Esophagus squamous epithelium (tissue), 5 donors: ENCODE measurements at regions not wholly inside any gene's neighbourhood (a gene's known extent, or its start where the extent isn't known, plus 50 kb on each side); places are given as distances from the start of the nearest gene placed in this dataset.
A peak's percentile ranks its signal among the peaks of the same experiment; 100 is the strongest.

ENCODE experiments used
- DNase-seq: peaks from one replicate; lab custom pipeline; 2025; lab: John Stamatoyannopoulos, UW
- H3K27ac ChIP-seq, 4 donors: fragments of 200-600 bp; sonication (generic); one replicate each; pipeline ENCODE4 v1.5.1; 2016 to 2019; ENCODE audit warnings: mild to moderate bottlenecking in 1 of 4
- H3K27me3 ChIP-seq, 4 donors: fragments of 200-600 bp; sonication (generic); 1 replicate in 3 of 4; 2 replicates in 1 of 4; pipeline versions ENCODE4 v1.5.1 to v1.6.0; 2017 to 2021; ENCODE audit warnings: antibody characterized with exemption in 1 of 4
- H3K36me3 ChIP-seq, 3 donors: fragments of 200-600 bp; sonication (generic); one replicate each; pipeline ENCODE4 v1.5.1; 2016 to 2019
- H3K4me1 ChIP-seq, 3 donors: fragments of 200-600 bp; sonication (generic); one replicate each; pipeline ENCODE4 v1.5.1; 2017 to 2019
- H3K4me3 ChIP-seq, 4 donors: fragments of 200-600 bp; sonication (generic); 1 replicate in 3 of 4; 2 replicates in 1 of 4; pipeline ENCODE4 v1.5.1; 2016 to 2019; ENCODE audit warnings: mild to moderate bottlenecking in 2 of 4, moderate library complexity in 1 of 4
- H3K9me3 ChIP-seq, 3 donors: fragments of 200-600 bp; sonication (generic); one replicate each; pipeline ENCODE4 v1.5.1; 2016 to 2019
- CTCF ChIP-seq, 6 experiments: fragments of 450-650 bp in 4 of 6; fragments of 200-600 bp in 2 of 6; sonication (generic) in 2 of 6; IDR thresholded peaks; one replicate each; pipeline ENCODE4 v1.5.1; 2016 to 2019; ENCODE audit warnings: antibody characterized with exemption in 6 of 6, mild to moderate bottlenecking in 4 of 6, moderate library complexity in 4 of 6
- POLR2A ChIP-seq, 4 donors: fragments of 450-650 bp; IDR thresholded peaks; one replicate each; pipeline ENCODE4 v1.6.1; 2017; ENCODE audit warnings: antibody characterized with exemption in 4 of 4, mild to moderate bottlenecking in 4 of 4, moderate library complexity in 3 of 4
- WGBS, 2 donors: methylation state at CpG; one replicate each; pipeline ENCODE4 v1.1.5; 2018; 5-methylcytosine and 5-hydroxymethylcytosine counted together
- intact Hi-C: fragments of 100-400 bp; cut with DNase I; formaldehyde crosslinking; loops from one replicate; pipeline ENCODE4 v1.15.0; 2022
- donor health status: DM: yes; HTN: yes; CAD: no.

DNA sequence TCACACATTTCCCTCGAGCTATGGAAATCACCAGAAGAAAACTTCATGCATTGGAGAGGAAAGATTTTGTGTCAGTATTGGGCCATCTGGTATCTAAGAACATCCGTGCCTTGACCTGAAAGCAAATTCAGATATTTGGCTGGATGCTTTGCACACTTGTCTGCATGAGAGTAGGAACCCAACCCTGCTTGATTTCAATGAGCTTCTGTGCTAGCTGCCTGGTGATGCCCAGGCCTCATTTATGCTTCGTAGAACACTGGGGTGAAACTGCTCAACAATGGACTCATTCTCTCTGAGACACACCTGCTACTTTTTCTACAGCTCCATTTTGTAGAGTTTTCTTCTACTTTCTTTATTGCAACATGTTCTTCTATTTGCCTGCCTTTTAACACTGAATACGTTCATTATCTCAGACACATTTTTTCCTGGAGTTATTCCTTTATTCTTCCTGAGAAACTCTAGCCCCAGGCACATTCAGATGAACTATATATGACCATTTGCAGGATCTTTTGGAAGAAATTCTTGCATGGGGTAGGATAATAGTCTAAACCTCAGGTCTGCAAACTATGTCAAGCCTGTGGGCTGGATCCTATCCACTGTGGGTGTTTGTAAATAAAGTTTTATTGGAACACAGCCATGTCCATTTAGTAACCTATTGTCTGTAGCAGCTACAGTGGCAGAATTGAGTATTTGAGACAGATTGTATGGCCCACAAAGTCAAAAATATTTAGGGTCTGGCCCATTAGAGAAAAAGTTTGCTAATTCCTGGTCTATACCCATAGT lies 83.8 kb upstream of the CLCN4 start:
- H3K9me3 ChIP-seq: no peaks in the 10 kb centered on the region
- intact Hi-C loops: no loop called here
- H3K4me1 ChIP-seq: peaks cover 3 to 50% (median 4%) of the 10 kb centered on the region in 3 donors
- no peak for TF ChIP-seq POLR2A (IDR thresholded peaks at IDR 0.05)
- TF ChIP-seq CTCF (IDR thresholded peaks at IDR 0.05): no peak
- H3K4me3 ChIP-seq: no peak overlapping the region
- 70 to 71% methylated on average over 3 to 4 of the region's 4 CpGs for WGBS, 2 donors
- no peak for DNase-seq
- H3K27ac ChIP-seq: peak overlapping the region in 1 of 4 donors; percentile 51
- H3K36me3 ChIP-seq: peaks cover 0 to 24% (median 0%) of the 10 kb centered on the region in 3 donors
- H3K27me3 ChIP-seq: no peaks in the 10 kb centered on the region

DNA sequence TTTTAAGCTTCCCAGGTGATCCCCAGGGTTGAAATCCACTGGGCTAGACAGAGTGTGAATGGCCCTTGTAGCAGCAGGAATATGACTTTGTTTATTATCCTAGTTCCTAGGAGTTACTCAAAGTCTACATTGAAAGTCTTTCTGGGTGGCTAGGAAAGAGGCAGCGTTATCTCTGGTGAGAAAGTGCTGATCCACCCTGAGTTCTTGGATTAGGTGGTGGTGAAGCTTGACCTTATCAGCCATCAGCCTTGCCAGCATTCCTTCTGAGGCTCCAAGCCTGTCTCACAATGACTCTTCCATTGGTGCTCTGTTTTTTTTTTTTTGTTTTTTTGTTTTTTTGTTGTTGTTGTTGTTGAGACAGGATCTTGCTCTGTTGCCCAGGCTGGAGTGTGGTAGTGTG lies 83.1 kb upstream of the CLCN4 start:
- peak overlapping the region in 3 of 4 donors; percentile 51 to 70 (median 59) for H3K27ac ChIP-seq
- H3K4me3 ChIP-seq: no peak overlapping the region

GRCh38 chrX:10074241-10074941 lies 82.4 kb upstream of the CLCN4 start:
- 48 to 77% methylated on average over 5 to 9 of the region's 9 CpGs for WGBS, 2 donors
- peaks cover 0 to 22% (median 0%) of the 10 kb centered on the region in 3 donors for H3K36me3 ChIP-seq
- intact Hi-C loops: no loop called here
- no peaks in the 10 kb centered on the region for H3K27me3 ChIP-seq
- H3K4me1 ChIP-seq: peaks cover 3 to 59% (median 4%) of the 10 kb centered on the region in 3 donors
- peak overlapping the region in 3 of 4 donors; percentile 51 to 70 (median 59) for H3K27ac ChIP-seq
- no peak overlapping the region for H3K4me3 ChIP-seq
- no peak for DNase-seq
- no peaks in the 10 kb centered on the region for H3K9me3 ChIP-seq
- TF ChIP-seq POLR2A (IDR thresholded peaks at IDR 0.05) (no peak), CTCF (IDR thresholded peaks at IDR 0.05) (no peak)

More for the DNA sequence above, 83.1 kb upstream of the CLCN4 start:
- WGBS, 2 donors: 64 to 80% methylated on average over 1 of the region's 1 CpG
- H3K36me3 ChIP-seq: peaks cover 0 to 17% (median 0%) of the 10 kb centered on the region in 3 donors
- H3K9me3 ChIP-seq: no peaks in the 10 kb centered on the region
- H3K27me3 ChIP-seq: no peaks in the 10 kb centered on the region
- intact Hi-C loops: no loop called here
- peaks cover 3 to 52% (median 4%) of the 10 kb centered on the region in 3 donors for H3K4me1 ChIP-seq
- no peak for DNase-seq
- TF ChIP-seq CTCF (IDR thresholded peaks at IDR 0.05) (no peak), POLR2A (IDR thresholded peaks at IDR 0.05) (no peak)

- DNase-seq: no peak
- H3K36me3 ChIP-seq: peaks cover 0 to 26% (median 6%) of the 10 kb centered on the region in 3 donors
- peak overlapping the region in 2 of 4 donors; percentile 6 to 36 for H3K27ac ChIP-seq
- 67% methylated on average over 5 of the region's 7 CpGs; no CpG with 5 or more reads in 1 of the 2 donors for WGBS, 2 donors
- H3K27me3 ChIP-seq: no peaks in the 10 kb centered on the region
- intact Hi-C loops: no loop called here
- peaks cover 3 to 64% (median 4%) of the 10 kb centered on the region in 3 donors for H3K4me1 ChIP-seq
- no peaks in the 10 kb centered on the region for H3K9me3 ChIP-seq
- no peak overlapping the region for H3K4me3 ChIP-seq
- TF ChIP-seq POLR2A (IDR thresholded peaks at IDR 0.05): no peak
- TF ChIP-seq CTCF (IDR thresholded peaks at IDR 0.05): no peak
Observed at GRCh38 chrX:10076765-10077164, 80.0 kb upstream of the CLCN4 start.
